ENCODE measurements at regions not wholly inside any gene's neighbourhood (a gene's known extent, or its start where the extent isn't known, plus 50 kb on each side); places are given as distances from the start of the nearest gene placed in this dataset.
"Not testable (repeated sequence)": the region's sequence is repeated elsewhere in the genome, so short reads cannot be mapped to it uniquely, and the experiment has no call there.

GRCh38 chr17:83204230-83204725, 124.9 kb downstream of the METRNL start:
- DNase-seq: no peak

GRCh38 chr17:83204736-83205386, 125.5 kb downstream of the METRNL start:
- not testable (repeated sequence) for DNase-seq

- DNase-seq: not testable (repeated sequence)
These were observed 126.1 kb downstream of the METRNL start for GRCh38 chr17:83205387-83206035.

GRCh38 chr17:83206036-83206394, 126.6 kb downstream of the METRNL start:
- DNase-seq: not testable (repeated sequence)

- not testable (repeated sequence) for DNase-seq
These were observed 127.6 kb downstream of the METRNL start for GRCh38 chr17:83206819-83207588.

GRCh38 chr17:83247001-83247400, 167.6 kb downstream of the METRNL start:
- DNase-seq: not testable (repeated sequence)
